SJSA1 (cell line): ENCODE measurements at regions not wholly inside any gene's neighbourhood (a gene's known extent, or its start where the extent isn't known, plus 50 kb on each side); places are given as distances from the start of the nearest gene placed in this dataset.

ENCODE experiments used
- DNase-seq, 2 experiments: peaks; one replicate each; pipeline ENCODE4 v3.0.0-alpha.2; 2015 to 2020; ENCODE audit warnings: low spot score in 2 of 2, low read depth in 1 of 2
- H3K27ac ChIP-seq: fragments of 250-450 bp; sonication (Bioruptor Pico); 2 replicates; pipeline ENCODE4 v1.5.1; 2020; ENCODE audit warnings: mild to moderate bottlenecking, moderate library complexity
- H3K27me3 ChIP-seq: fragments of 250-450 bp; sonication (Bioruptor Pico); replicated peaks from 2 replicates; pipeline ENCODE4 v1.5.1; 2020; ENCODE audit warnings: mild to moderate bottlenecking, moderate library complexity
- H3K36me3 ChIP-seq: fragments of 250-450 bp; sonication (Bioruptor Pico); 2 replicates; pipeline ENCODE4 v1.5.1; 2020; ENCODE audit warnings: mild to moderate bottlenecking
- H3K4me1 ChIP-seq: fragments of 250-450 bp; sonication (Bioruptor Pico); replicated peaks from 2 replicates; pipeline ENCODE4 v1.6.1; 2021; ENCODE audit warnings: mild to moderate bottlenecking
- H3K4me3 ChIP-seq: fragments of 250-450 bp; sonication (Bioruptor Pico); 2 replicates; pipeline ENCODE4 v1.5.1; 2020; ENCODE audit warnings: mild to moderate bottlenecking
- H3K9me3 ChIP-seq: fragments of 250-450 bp; sonication (Bioruptor Pico); replicated peaks from 2 replicates; pipeline ENCODE4 v1.5.1; 2020; ENCODE audit warnings: mild to moderate bottlenecking

- Histone ChIP-seq H3K9me3 (no peaks in the 10 kb centered on the region), H3K4me3 (no peak overlapping the region), H3K27ac (no peak overlapping the region), H3K36me3 (no peaks in the 10 kb centered on the region), H3K4me1 (peaks cover 8% of the 10 kb centered on the region; the same call in 1 of the 2 replicates), H3K27me3 (no peaks in the 10 kb centered on the region)
- no peak for DNase-seq
Observed at GRCh38 chr5:124410539-124411488, 335.6 kb downstream of the ZNF608 start.

GRCh38 chr5:124408738-124409453 is 337.5 kb downstream of the ZNF608 start:
- H3K27me3 ChIP-seq = no peaks in the 10 kb centered on the region
- H3K27ac ChIP-seq = no peak overlapping the region
- H3K36me3 ChIP-seq = no peaks in the 10 kb centered on the region
- peaks cover 8% of the 10 kb centered on the region; the same call in 1 of the 2 replicates for H3K4me1 ChIP-seq
- no peak overlapping the region for H3K4me3 ChIP-seq
- DNase-seq = peak in 1 of 2 experiments; percentile 24
- H3K9me3 ChIP-seq = no peaks in the 10 kb centered on the region

GRCh38 chr5:124404796-124405195 is 341.6 kb downstream of the ZNF608 start:
- Histone ChIP-seq H3K36me3 (no peaks in the 10 kb centered on the region), H3K9me3 (no peaks in the 10 kb centered on the region), H3K27me3 (no peaks in the 10 kb centered on the region), H3K27ac (no peak overlapping the region), H3K4me3 (no peak overlapping the region), H3K4me1 (peaks cover 16% of the 10 kb centered on the region)
- no peak for DNase-seq

- DNase-seq = no peak
- Histone ChIP-seq H3K4me1 (peaks cover 23% of the 10 kb centered on the region), H3K4me3 (no peak overlapping the region), H3K27me3 (no peaks in the 10 kb centered on the region), H3K36me3 (no peaks in the 10 kb centered on the region), H3K9me3 (no peaks in the 10 kb centered on the region), H3K27ac (no peak overlapping the region)
Observed at GRCh38 chr5:124403281-124403680, 343.2 kb downstream of the ZNF608 start.

- DNase-seq = peak in 1 of 2 experiments; percentile 39
- Histone ChIP-seq H3K36me3 (no peaks in the 10 kb centered on the region), H3K27ac (0 out of 2 replicates have a peak overlapping the region, but pooled peaks have one; percentile 20), H3K9me3 (no peaks in the 10 kb centered on the region), H3K4me1 (peaks cover 25% of the 10 kb centered on the region), H3K4me3 (no peak overlapping the region), H3K27me3 (no peaks in the 10 kb centered on the region)
Observed at GRCh38 chr5:124402144-124402581, 344.3 kb downstream of the ZNF608 start.

- H3K4me3 ChIP-seq = no peak overlapping the region
- H3K27me3 ChIP-seq = no peaks in the 10 kb centered on the region
- no peak for DNase-seq
Observed at GRCh38 chr5:124401476-124402143, 344.8 kb downstream of the ZNF608 start.

GRCh38 chr5:124399426-124399961 is 346.9 kb downstream of the ZNF608 start:
- Histone ChIP-seq H3K36me3 (no peaks in the 10 kb centered on the region), H3K27ac (no peak overlapping the region)
- no peak for DNase-seq

More at GRCh38 chr5:124401476-124402143, 344.8 kb downstream of the ZNF608 start:
- H3K27ac ChIP-seq = 0 out of 2 replicates have a peak overlapping the region, but pooled peaks have one; percentile 20
- peaks cover 25% of the 10 kb centered on the region for H3K4me1 ChIP-seq
- H3K36me3 ChIP-seq = no peaks in the 10 kb centered on the region
- no peaks in the 10 kb centered on the region for H3K9me3 ChIP-seq

GRCh38 chr5:124398460-124398859 is 348.0 kb downstream of the ZNF608 start:
- Histone ChIP-seq H3K4me1 (peaks cover 25% of the 10 kb centered on the region), H3K27me3 (no peaks in the 10 kb centered on the region), H3K9me3 (no peaks in the 10 kb centered on the region), H3K27ac (no peak overlapping the region), H3K36me3 (no peaks in the 10 kb centered on the region), H3K4me3 (no peak overlapping the region)
- peak in 1 of 2 experiments; percentile 19 for DNase-seq

More at GRCh38 chr5:124399426-124399961, 346.9 kb downstream of the ZNF608 start:
- peaks cover 25% of the 10 kb centered on the region for H3K4me1 ChIP-seq
- no peaks in the 10 kb centered on the region for H3K27me3 ChIP-seq
- no peaks in the 10 kb centered on the region for H3K9me3 ChIP-seq
- no peak overlapping the region for H3K4me3 ChIP-seq

- Histone ChIP-seq H3K36me3 (no peaks in the 10 kb centered on the region), H3K27me3 (no peaks in the 10 kb centered on the region), H3K4me1 (peaks cover 24% of the 10 kb centered on the region), H3K27ac (no peak overlapping the region), H3K4me3 (no peak overlapping the region), H3K9me3 (no peaks in the 10 kb centered on the region)
- DNase-seq = no peak
Observed at GRCh38 chr5:124397317-124397716, 349.1 kb downstream of the ZNF608 start.

- Histone ChIP-seq H3K9me3 (peaks cover 1% of the 10 kb centered on the region; the same call in 1 of the 2 replicates), H3K36me3 (no peaks in the 10 kb centered on the region), H3K4me1 (peaks cover 17% of the 10 kb centered on the region), H3K4me3 (no peak overlapping the region), H3K27ac (no peak overlapping the region), H3K27me3 (no peaks in the 10 kb centered on the region)
- DNase-seq = no peak
Observed at GRCh38 chr5:124395926-124396325, 350.5 kb downstream of the ZNF608 start.

- Histone ChIP-seq H3K4me1 (peaks cover 17% of the 10 kb centered on the region), H3K36me3 (no peaks in the 10 kb centered on the region), H3K27me3 (no peaks in the 10 kb centered on the region), H3K4me3 (no peak overlapping the region), H3K9me3 (peaks cover 4% of the 10 kb centered on the region; the same call in 1 of the 2 replicates), H3K27ac (no peak overlapping the region)
- no peak for DNase-seq
Observed at GRCh38 chr5:124395287-124395686, 351.2 kb downstream of the ZNF608 start.

- H3K27ac ChIP-seq = no peak overlapping the region
- no peak for DNase-seq
- peaks cover 4% of the 10 kb centered on the region; the same call in 1 of the 2 replicates for H3K9me3 ChIP-seq
- peaks cover 17% of the 10 kb centered on the region for H3K4me1 ChIP-seq
- no peak overlapping the region for H3K4me3 ChIP-seq
- no peaks in the 10 kb centered on the region for H3K36me3 ChIP-seq
- no peaks in the 10 kb centered on the region for H3K27me3 ChIP-seq
Observed at GRCh38 chr5:124394700-124395245, 351.7 kb downstream of the ZNF608 start.
